HG02870 (cell line): ENCODE measurements at regions not wholly inside any gene's neighbourhood (a gene's known extent, or its start where the extent isn't known, plus 50 kb on each side); places are given as distances from the start of the nearest gene placed in this dataset.

Experiments
- ATAC-seq: cut with Tn5 transposase; IDR thresholded peaks from one replicate; pipeline ENCODE4 v1.9.1; 2021; ENCODE audit warnings: mild to moderate bottlenecking, moderate library complexity; ENCODE audit not compliant: unreplicated experiment

- ATAC-seq = no peak
These were observed 113.0 kb upstream of the MSX1 start for GRCh38 chr4:4746444-4746843.

- ATAC-seq = no peak
These were observed 119.4 kb upstream of the MSX1 start for GRCh38 chr4:4740071-4740470.

- no peak for ATAC-seq
These were observed 123.6 kb upstream of the MSX1 start for GRCh38 chr4:4735870-4736269.

GRCh38 chr4:4735136-4735750 is 124.2 kb upstream of the MSX1 start:
- no peak for ATAC-seq

GRCh38 chr4:4734425-4734824 is 125.0 kb upstream of the MSX1 start:
- no peak for ATAC-seq

- no peak for ATAC-seq
These were observed 125.8 kb upstream of the MSX1 start for GRCh38 chr4:4733663-4734062.

GRCh38 chr4:4730249-4730648 is 129.2 kb upstream of the MSX1 start:
- no peak for ATAC-seq

- no peak for ATAC-seq
These were observed 130.3 kb upstream of the MSX1 start for GRCh38 chr4:4729206-4729605.

- no peak for ATAC-seq
These were observed 131.9 kb upstream of the MSX1 start for GRCh38 chr4:4727536-4727935.

GRCh38 chr4:4726051-4726450 is 133.4 kb upstream of the MSX1 start:
- no peak for ATAC-seq

- no peak for ATAC-seq
These were observed 135.1 kb upstream of the MSX1 start for GRCh38 chr4:4724321-4724720.

GRCh38 chr4:4721636-4722035 is 137.8 kb upstream of the MSX1 start:
- no peak for ATAC-seq

- no peak for ATAC-seq
These were observed 138.8 kb upstream of the MSX1 start for GRCh38 chr4:4720646-4721045.

- no peak for ATAC-seq
These were observed 140.0 kb upstream of the MSX1 start for GRCh38 chr4:4719436-4719835.

GRCh38 chr4:4717692-4718091 is 141.8 kb upstream of the MSX1 start:
- no peak for ATAC-seq

GRCh38 chr4:4714331-4714730 is 145.1 kb upstream of the MSX1 start:
- no peak for ATAC-seq

GRCh38 chr4:4712800-4713528 is 146.5 kb upstream of the MSX1 start:
- no peak for ATAC-seq

- no peak for ATAC-seq
These were observed 147.6 kb upstream of the MSX1 start for GRCh38 chr4:4711902-4712301.

- ATAC-seq = no peak
These were observed 149.7 kb upstream of the MSX1 start for GRCh38 chr4:4709736-4710135.

GRCh38 chr4:4704267-4704666 is 155.2 kb upstream of the MSX1 start:
- no peak for ATAC-seq

GRCh38 chr4:4697584-4697983 is 155.7 kb upstream of the STX18 start:
- ATAC-seq = no peak

GRCh38 chr4:4696530-4696929 is 154.7 kb upstream of the STX18 start:
- ATAC-seq = no peak

- no peak for ATAC-seq
These were observed 153.6 kb upstream of the STX18 start for GRCh38 chr4:4695497-4695896.
